GM20431 (cell line): ENCODE measurements at regions not wholly inside any gene's neighbourhood (a gene's known extent, or its start where the extent isn't known, plus 50 kb on each side); places are given as distances from the start of the nearest gene placed in this dataset.
"Not testable (repeated sequence)": the region's sequence is repeated elsewhere in the genome, so short reads cannot be mapped to it uniquely, and the experiment has no call there.

ENCODE experiments used
- in situ Hi-C: fragments of 300-500 bp; cut with MseI, MboI; formaldehyde crosslinking; loops from one replicate; pipeline ENCODE4 v1.15.0; 2020; ENCODE audit warnings: low sequenced_read_pairs; ENCODE audit not compliant: unreplicated experiment

GRCh38 chr4:164596318-164596878 lies 157.5 kb upstream of the SMIM31 start:
- in situ Hi-C loops, result no loop called here

GRCh38 chr4:164596927-164597326 lies 157.0 kb upstream of the SMIM31 start:
- in situ Hi-C loops, result no loop called here

DNA sequence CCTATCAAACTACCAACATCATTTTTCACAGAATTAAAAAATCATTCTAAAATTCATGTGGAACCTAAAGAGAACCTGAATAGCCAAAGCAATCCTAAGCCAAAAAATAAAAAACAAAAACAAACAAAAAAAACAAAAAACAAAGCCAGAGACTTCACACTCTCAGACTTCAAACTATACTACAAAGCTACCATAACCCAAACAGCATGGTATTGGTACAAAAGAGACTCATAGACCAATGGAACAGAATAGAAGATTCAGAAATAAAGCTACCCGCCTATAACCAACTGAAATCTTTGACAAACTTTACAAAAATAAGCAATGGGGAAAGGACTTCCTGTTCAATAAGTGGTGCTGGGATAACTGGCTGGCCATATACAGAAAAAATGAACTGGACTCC lies 152.3 kb upstream of the SMIM31 start:
- in situ Hi-C loops, result no loop called here

DNA sequence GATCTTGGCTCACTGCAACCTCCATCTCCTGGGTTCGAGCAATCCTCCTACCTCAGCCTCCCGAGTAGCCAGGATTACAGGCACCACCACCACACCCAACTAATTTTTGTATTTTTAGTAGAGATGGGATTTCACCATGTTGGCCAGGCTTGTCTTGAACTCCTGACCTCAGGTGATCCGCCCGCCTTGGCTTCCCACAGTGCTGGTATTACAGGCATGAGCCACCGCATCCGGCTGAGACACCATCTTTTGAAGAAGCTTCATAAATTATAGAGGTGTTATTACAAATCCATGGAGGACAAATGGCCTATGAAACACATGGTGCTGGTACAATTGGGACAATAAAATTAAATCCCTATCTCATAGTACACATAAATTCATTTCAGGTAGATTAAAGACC lies 148.1 kb upstream of the SMIM31 start:
- in situ Hi-C loops, result not testable (repeated sequence)

GRCh38 chr4:164606478-164606877 lies 147.5 kb upstream of the SMIM31 start:
- in situ Hi-C loops, result no loop called here

DNA sequence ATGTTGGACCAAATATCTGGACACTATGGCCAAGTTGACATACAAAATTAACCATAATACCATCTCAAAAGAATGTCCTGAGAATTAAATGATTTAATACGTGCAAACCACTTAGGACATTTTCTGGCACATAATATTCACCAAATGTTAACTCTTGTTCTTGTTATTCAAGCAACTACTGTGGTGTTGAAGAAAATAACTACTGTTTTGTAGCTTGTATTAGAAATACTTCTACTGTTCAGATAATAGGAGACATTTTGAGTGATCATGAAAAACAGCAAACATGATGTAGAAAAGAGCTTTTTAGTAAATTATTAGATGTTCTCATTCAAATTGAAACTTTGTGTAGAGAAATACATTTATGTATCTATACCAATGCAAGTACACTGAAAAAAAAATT lies 140.7 kb upstream of the SMIM31 start:
- in situ Hi-C loops, result no loop called here

- in situ Hi-C loops, result no loop called here
Observed at GRCh38 chr4:164613792-164614191, 140.1 kb upstream of the SMIM31 start.

- in situ Hi-C loops, result no loop called here
Observed at GRCh38 chr4:164614329-164614728, 139.6 kb upstream of the SMIM31 start.

DNA sequence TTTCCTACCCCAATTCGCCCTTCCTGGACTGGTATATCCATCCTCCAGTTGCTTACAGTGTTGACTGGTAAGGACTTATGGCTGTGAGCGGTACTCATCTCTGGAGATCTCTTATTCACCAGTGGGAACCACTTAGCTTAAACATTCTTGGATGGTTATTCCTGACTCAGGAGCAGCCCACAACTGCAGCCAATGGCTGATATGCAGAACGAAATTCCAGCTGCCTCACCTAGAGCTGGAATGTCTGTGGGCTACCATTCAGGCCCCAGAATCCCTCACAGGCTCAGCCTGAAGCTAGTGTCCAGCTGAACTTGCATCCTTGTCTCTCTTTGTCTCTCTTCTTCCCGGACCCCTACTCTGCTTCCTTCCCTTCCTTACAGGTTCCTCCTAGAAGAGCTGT lies 138.9 kb upstream of the SMIM31 start:
- in situ Hi-C loops, result no loop called here

DNA sequence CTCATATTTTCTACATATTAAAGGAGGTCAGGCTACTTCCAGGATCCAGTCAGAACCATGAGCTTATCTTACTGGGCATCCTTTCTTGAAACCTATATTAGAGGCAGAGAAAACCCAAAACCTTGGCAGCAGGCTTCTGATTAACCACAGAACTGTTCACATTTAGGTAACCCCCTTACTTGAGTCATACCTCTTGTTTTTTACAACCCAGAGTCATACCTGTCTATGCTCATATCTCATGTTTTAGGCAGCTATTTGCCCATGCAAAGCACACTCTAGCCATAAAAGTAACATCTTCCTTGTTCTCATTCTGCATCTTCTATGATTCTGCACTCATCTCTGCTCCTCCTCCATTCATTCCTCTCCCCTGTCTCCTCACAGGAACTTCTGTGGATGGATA lies 138.0 kb upstream of the SMIM31 start:
- in situ Hi-C loops, result no loop called here

DNA sequence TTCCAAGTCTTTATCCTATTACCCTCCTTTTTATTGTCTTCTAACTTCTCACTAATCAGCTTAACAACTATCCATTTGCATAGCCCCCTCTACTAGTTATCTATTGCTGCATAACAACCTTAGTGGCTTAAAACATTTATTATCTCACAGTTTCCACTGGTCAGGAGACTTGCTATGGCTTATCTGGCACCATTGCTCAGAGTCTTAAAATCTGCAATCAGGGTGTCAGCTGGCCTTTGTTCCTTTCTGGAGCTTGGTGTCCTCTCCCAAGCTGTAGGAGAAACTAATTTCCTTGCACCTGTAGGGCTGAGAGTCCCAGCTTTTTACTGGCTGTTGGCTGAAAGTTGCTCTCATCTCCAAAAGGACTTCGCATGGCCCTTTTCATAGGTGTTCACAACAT lies 137.0 kb upstream of the SMIM31 start:
- in situ Hi-C loops, result no loop called here

DNA sequence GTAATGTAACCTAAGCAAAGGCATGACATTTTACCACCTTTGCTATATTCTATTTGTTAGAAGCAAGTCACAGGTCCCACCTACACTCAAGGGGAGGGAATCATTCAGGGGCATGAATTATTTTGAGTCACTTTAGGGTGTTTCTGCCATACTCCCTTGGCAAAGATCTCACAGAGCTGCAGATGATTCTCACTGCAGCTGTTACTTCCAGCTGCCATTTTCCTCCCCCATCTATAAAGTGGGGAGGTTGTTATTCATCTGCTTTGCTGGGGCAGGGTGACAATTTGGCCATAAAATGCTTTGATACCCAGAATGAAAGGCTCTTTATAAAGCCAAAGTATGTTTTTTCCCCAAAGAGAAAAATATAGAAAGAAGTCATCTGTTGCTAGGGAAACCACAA lies 136.5 kb upstream of the SMIM31 start:
- in situ Hi-C loops, result no loop called here

GRCh38 chr4:164617911-164618310 lies 136.0 kb upstream of the SMIM31 start:
- in situ Hi-C loops, result no loop called here

GRCh38 chr4:164621886-164622521 lies 131.9 kb upstream of the SMIM31 start:
- in situ Hi-C loops, result no loop called here

DNA sequence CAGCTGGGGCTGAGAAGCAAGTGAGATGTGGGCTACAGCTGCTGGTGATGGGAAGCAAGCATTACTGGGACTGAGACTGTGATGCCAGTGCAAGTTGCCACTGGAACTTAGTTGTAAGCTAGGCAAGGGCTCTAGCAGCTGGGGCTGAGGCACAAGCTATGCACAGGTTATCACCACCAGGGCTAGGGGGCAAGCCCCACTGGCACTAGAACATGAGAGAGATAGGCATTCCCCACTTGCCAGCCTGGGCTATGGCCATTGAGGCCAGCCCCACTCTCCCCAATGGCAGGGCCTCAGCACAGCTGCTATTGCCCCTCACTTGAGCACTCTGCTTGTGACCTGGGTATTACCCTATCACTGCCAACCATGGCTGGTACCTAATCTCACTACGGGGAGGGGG lies 130.8 kb upstream of the SMIM31 start:
- in situ Hi-C loops, result no loop called here

- in situ Hi-C loops, result no loop called here
Observed at GRCh38 chr4:164639001-164639400, 114.9 kb upstream of the SMIM31 start.

GRCh38 chr4:164648151-164648848 lies 105.6 kb upstream of the SMIM31 start:
- in situ Hi-C loops, result no loop called here

- in situ Hi-C loops, result no loop called here
Observed at GRCh38 chr4:164648849-164649212, 105.1 kb upstream of the SMIM31 start.

DNA sequence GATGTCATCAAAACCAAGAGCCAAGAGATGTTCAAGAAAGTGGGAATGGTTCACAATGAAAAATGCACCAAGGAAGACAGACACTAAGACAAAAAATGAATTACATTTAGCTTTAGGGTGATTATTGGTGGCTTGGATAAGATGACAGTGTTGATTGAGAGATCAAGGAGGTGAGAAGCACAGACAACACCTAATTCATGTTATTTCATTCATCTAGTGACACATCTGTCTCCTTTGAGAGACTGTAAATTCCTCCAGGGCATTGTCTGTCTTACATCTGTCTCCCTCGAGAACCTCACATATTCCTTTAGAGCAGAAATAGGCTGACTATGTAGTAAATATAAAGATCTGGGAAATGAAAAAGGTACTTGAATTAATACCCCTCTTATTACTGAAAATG lies 94.2 kb upstream of the SMIM31 start:
- in situ Hi-C loops, result no loop called here

- in situ Hi-C loops, result not testable (repeated sequence)
Observed at GRCh38 chr4:164676152-164676551, 77.8 kb upstream of the SMIM31 start.

- in situ Hi-C loops, result no loop called here
Observed at GRCh38 chr4:164683040-164683439, 70.9 kb upstream of the SMIM31 start.

DNA sequence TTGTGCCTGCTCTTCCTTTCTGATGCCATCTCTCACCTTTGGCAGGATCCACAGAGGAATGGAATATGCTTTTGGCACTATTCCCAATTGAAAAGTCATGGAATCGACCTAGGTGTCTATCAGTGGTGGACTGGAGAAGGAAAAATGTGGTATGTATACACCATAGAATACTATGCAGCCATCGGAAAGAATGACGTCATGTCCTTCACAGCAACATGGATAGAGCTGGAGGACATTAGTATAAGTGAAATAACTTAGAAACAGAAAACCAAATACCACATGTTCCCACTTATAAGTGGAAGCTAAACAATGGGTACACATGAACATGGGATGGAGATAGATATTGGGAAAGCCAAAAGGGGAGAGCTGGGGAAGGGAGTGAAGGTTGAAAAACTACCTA lies 58.3 kb upstream of the SMIM31 start:
- in situ Hi-C loops, result no loop called here
